ENCODE measurements at regions not wholly inside any gene's neighbourhood (a gene's known extent, or its start where the extent isn't known, plus 50 kb on each side); places are given as distances from the start of the nearest gene placed in this dataset.
A peak's percentile ranks its signal among the peaks of the same experiment; 100 is the strongest.

DNA sequence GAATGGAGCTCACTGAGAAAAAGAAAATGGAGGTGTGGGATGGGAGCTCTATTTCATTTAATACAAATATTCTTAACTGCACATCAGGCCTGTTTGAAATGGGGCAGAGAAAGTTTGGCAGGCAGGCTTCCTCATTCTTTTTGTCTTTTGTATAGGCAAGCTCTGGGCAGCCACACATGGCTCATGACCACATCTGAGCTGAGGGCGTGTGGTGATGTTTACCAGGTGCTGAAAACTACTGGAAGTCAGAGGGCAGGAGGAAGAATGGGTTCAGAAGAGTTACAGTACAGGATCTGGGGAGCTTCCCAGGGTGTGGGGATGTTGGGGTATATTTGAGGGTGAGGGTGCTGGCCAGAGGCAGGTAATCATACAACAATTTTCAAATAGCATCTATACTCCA is 66.3 kb upstream of the NAV2 start:
- TF ChIP-seq, protein P1, sequence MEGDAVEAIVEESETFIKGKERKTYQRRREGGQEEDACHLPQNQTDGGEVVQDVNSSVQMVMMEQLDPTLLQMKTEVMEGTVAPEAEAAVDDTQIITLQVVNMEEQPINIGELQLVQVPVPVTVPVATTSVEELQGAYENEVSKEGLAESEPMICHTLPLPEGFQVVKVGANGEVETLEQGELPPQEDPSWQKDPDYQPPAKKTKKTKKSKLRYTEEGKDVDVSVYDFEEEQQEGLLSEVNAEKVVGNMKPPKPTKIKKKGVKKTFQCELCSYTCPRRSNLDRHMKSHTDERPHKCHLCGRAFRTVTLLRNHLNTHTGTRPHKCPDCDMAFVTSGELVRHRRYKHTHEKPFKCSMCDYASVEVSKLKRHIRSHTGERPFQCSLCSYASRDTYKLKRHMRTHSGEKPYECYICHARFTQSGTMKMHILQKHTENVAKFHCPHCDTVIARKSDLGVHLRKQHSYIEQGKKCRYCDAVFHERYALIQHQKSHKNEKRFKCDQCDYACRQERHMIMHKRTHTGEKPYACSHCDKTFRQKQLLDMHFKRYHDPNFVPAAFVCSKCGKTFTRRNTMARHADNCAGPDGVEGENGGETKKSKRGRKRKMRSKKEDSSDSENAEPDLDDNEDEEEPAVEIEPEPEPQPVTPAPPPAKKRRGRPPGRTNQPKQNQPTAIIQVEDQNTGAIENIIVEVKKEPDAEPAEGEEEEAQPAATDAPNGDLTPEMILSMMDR (IDR thresholded peaks at IDR 0.05): no peak
- no peak for TF ChIP-seq POLR2A (IDR thresholded peaks at IDR 0.05)
- TF ChIP-seq EP300 (IDR thresholded peaks at IDR 0.05): peak in 1 of 4 donors; percentile 24
- peak in 3 of 4 donors; percentile 52 to 63 (median 57) for TF ChIP-seq POLR2AphosphoS5 (IDR thresholded peaks at IDR 0.05)
